Osteoblast (primary cell): ENCODE measurements at regions not wholly inside any gene's neighbourhood (a gene's known extent, or its start where the extent isn't known, plus 50 kb on each side); places are given as distances from the start of the nearest gene placed in this dataset.

ENCODE experiments used
- DNase-seq: peaks from one replicate; pipeline ENCODE4 v3.0.0; 2011; ENCODE audit warnings: low spot score, mixed read lengths; ENCODE audit not compliant: insufficient read length; ENCODE audit errors: missing footprints
- H2AFZ ChIP-seq: 2 replicates; pipeline ENCODE4 v1.6.0; 2011; ENCODE audit warnings: mild to moderate bottlenecking, low read length
- H3K27ac ChIP-seq: 2 replicates; pipeline ENCODE4 v1.5.1; 2011; ENCODE audit warnings: mild to moderate bottlenecking, low read depth, low read length, moderate library complexity
- H3K27me3 ChIP-seq: 2 replicates; pipeline ENCODE4 v1.6.0; 2012; ENCODE audit warnings: mild to moderate bottlenecking, control low read depth, inconsistent platforms, low read length, moderate library complexity; ENCODE audit not compliant: insufficient read depth
- H3K36me3 ChIP-seq: 2 replicates; pipeline ENCODE4 v1.5.1; 2011; ENCODE audit warnings: mild to moderate bottlenecking, low read length, control low read depth, moderate library complexity; ENCODE audit not compliant: insufficient read depth
- H3K4me1 ChIP-seq: 2 replicates; pipeline ENCODE4 v1.5.1; 2011; ENCODE audit warnings: mild to moderate bottlenecking, low read length, control low read depth, moderate library complexity; ENCODE audit not compliant: insufficient read depth
- H3K4me2 ChIP-seq: 2 replicates; pipeline ENCODE4 v1.6.0; 2011; ENCODE audit warnings: mild to moderate bottlenecking, low read length; ENCODE audit not compliant: insufficient read depth
- H3K4me3 ChIP-seq: fragments of 200-600 bp; sonication (generic); 3 replicates; pipeline ENCODE4 v1.5.1; 2012; ENCODE audit warnings: mild to moderate bottlenecking, low read length, inconsistent platforms; ENCODE audit not compliant: insufficient read depth
- H3K79me2 ChIP-seq: 2 replicates; pipeline ENCODE4 v1.6.0; 2012; ENCODE audit warnings: mild to moderate bottlenecking, low read length, control low read depth, inconsistent platforms; ENCODE audit not compliant: insufficient read depth
- H3K9me3 ChIP-seq: 2 replicates; pipeline ENCODE4 v1.5.1; 2011; ENCODE audit warnings: low read depth, low read length, control low read depth
- H4K20me1 ChIP-seq: 2 replicates; pipeline ENCODE4 v1.6.0; 2012; ENCODE audit warnings: mild to moderate bottlenecking, low read length, control low read depth; ENCODE audit not compliant: insufficient read depth
- CTCF ChIP-seq: IDR thresholded peaks from 2 replicates; pipeline ENCODE4 v1.5.1; 2011; ENCODE audit warnings: mild to moderate bottlenecking, low read depth, low read length, moderate library complexity; ENCODE audit errors: extremely low read depth

- TF ChIP-seq CTCF, result no peak
- H3K79me2 ChIP-seq, result no peaks in the 10 kb centered on the region
- H3K4me1 ChIP-seq, result no peaks in the 10 kb centered on the region
- no peak overlapping the region for H3K27ac ChIP-seq
- DNase-seq, result no peak
- H3K27me3 ChIP-seq, result no peaks in the 10 kb centered on the region
- no peaks in the 10 kb centered on the region for H3K36me3 ChIP-seq
- H2AFZ ChIP-seq, result no peak overlapping the region
- no peak overlapping the region for H3K4me3 ChIP-seq
- H4K20me1 ChIP-seq, result no peaks in the 10 kb centered on the region
- no peak overlapping the region for H3K4me2 ChIP-seq
- H3K9me3 ChIP-seq, result peaks cover 11% of the 10 kb centered on the region
Observed at GRCh38 chr18:75592527-75592926, 165.0 kb upstream of the SMIM21 start.

GRCh38 chr18:75588412-75588811 lies 160.9 kb upstream of the SMIM21 start:
- Histone ChIP-seq H4K20me1 (no peaks in the 10 kb centered on the region), H3K4me3 (no peak overlapping the region), H3K9me3 (peaks cover 5% of the 10 kb centered on the region), H3K27me3 (no peaks in the 10 kb centered on the region), H3K36me3 (no peaks in the 10 kb centered on the region), H2AFZ (no peak overlapping the region), H3K4me2 (no peak overlapping the region), H3K27ac (no peak overlapping the region), H3K79me2 (no peaks in the 10 kb centered on the region), H3K4me1 (no peaks in the 10 kb centered on the region)
- TF ChIP-seq CTCF, result no peak
- DNase-seq, result peak; percentile 71

GRCh38 chr18:75587131-75587530 lies 159.6 kb upstream of the SMIM21 start:
- H3K9me3 ChIP-seq, result peaks cover 4% of the 10 kb centered on the region
- no peak overlapping the region for H3K4me3 ChIP-seq
- no peaks in the 10 kb centered on the region for H3K79me2 ChIP-seq
- no peak overlapping the region for H2AFZ ChIP-seq
- H3K4me2 ChIP-seq, result no peak overlapping the region
- H4K20me1 ChIP-seq, result no peaks in the 10 kb centered on the region
- H3K27me3 ChIP-seq, result no peaks in the 10 kb centered on the region
- H3K27ac ChIP-seq, result no peak overlapping the region
- no peak for DNase-seq
- no peak for TF ChIP-seq CTCF
- no peaks in the 10 kb centered on the region for H3K36me3 ChIP-seq
- H3K4me1 ChIP-seq, result no peaks in the 10 kb centered on the region

GRCh38 chr18:75586130-75586889 lies 158.8 kb upstream of the SMIM21 start:
- H3K4me1 ChIP-seq, result no peaks in the 10 kb centered on the region
- peaks cover 2% of the 10 kb centered on the region for H3K9me3 ChIP-seq
- no peaks in the 10 kb centered on the region for H3K79me2 ChIP-seq
- no peak overlapping the region for H2AFZ ChIP-seq
- H3K4me2 ChIP-seq, result no peak overlapping the region
- H3K27me3 ChIP-seq, result no peaks in the 10 kb centered on the region
- no peaks in the 10 kb centered on the region for H3K36me3 ChIP-seq
- H4K20me1 ChIP-seq, result no peaks in the 10 kb centered on the region
- H3K4me3 ChIP-seq, result no peak overlapping the region
- DNase-seq, result no peak
- H3K27ac ChIP-seq, result no peak overlapping the region
- no peak for TF ChIP-seq CTCF
